ENCODE measurements at regions not wholly inside any gene's neighbourhood (a gene's known extent, or its start where the extent isn't known, plus 50 kb on each side); places are given as distances from the start of the nearest gene placed in this dataset.

- no peak for DNase-seq (ENCODE audit: extremely low spot score, unreplicated experiment)
- H3K36me3 Mint-ChIP-seq, result no peaks in the 10 kb centered on the region
- H3K4me1 Mint-ChIP-seq (ENCODE audit: unreplicated experiment), result peaks cover 5% of the 10 kb centered on the region
- H3K9me3 Mint-ChIP-seq, result no peaks in the 10 kb centered on the region
- TF ChIP-seq CTCF (conservative IDR thresholded peaks at IDR 0.05), result no peak
- H3K4me3 Mint-ChIP-seq, result no peak overlapping the region
- H3K27me3 Mint-ChIP-seq, result no peaks in the 10 kb centered on the region
- no peak overlapping the region for H3K27ac Mint-ChIP-seq
Observed at GRCh38 chr13:53214433-53214832, 185.8 kb downstream of the OLFM4 start.

- no peak overlapping the region for H3K27ac Mint-ChIP-seq
- no peaks in the 10 kb centered on the region for H3K9me3 Mint-ChIP-seq
- H3K4me3 Mint-ChIP-seq, result no peak overlapping the region
- no peak for TF ChIP-seq CTCF (conservative IDR thresholded peaks at IDR 0.05)
- no peaks in the 10 kb centered on the region for H3K36me3 Mint-ChIP-seq
- peaks cover 5% of the 10 kb centered on the region for H3K4me1 Mint-ChIP-seq (ENCODE audit: unreplicated experiment)
- H3K27me3 Mint-ChIP-seq, result no peaks in the 10 kb centered on the region
- DNase-seq (ENCODE audit: extremely low spot score, unreplicated experiment), result no peak
Observed at GRCh38 chr13:53215563-53215962, 186.9 kb downstream of the OLFM4 start.

- Mint-ChIP-seq H3K27ac (no peak overlapping the region), H3K36me3 (no peaks in the 10 kb centered on the region), H3K9me3 (no peaks in the 10 kb centered on the region), H3K4me1 (ENCODE audit: unreplicated experiment) (peaks cover 5% of the 10 kb centered on the region), H3K27me3 (no peaks in the 10 kb centered on the region), H3K4me3 (no peak overlapping the region)
- no peak for TF ChIP-seq CTCF (conservative IDR thresholded peaks at IDR 0.05)
- no peak for DNase-seq (ENCODE audit: extremely low spot score, unreplicated experiment)
Observed at GRCh38 chr13:53216773-53217172, 188.2 kb downstream of the OLFM4 start.

- no peak overlapping the region for H3K27ac Mint-ChIP-seq
Observed at GRCh38 chr13:53217194-53217593, 188.6 kb downstream of the OLFM4 start.

GRCh38 chr13:53220038-53220437 lies 191.4 kb downstream of the OLFM4 start:
- H3K4me1 Mint-ChIP-seq (ENCODE audit: unreplicated experiment), result no peaks in the 10 kb centered on the region
- no peaks in the 10 kb centered on the region for H3K9me3 Mint-ChIP-seq
- no peak overlapping the region for H3K4me3 Mint-ChIP-seq
- H3K27me3 Mint-ChIP-seq, result no peaks in the 10 kb centered on the region
- no peaks in the 10 kb centered on the region for H3K36me3 Mint-ChIP-seq
- DNase-seq (ENCODE audit: extremely low spot score, unreplicated experiment), result no peak
- no peak overlapping the region for H3K27ac Mint-ChIP-seq
- TF ChIP-seq CTCF (conservative IDR thresholded peaks at IDR 0.05), result no peak

More at GRCh38 chr13:53217194-53217593, 188.6 kb downstream of the OLFM4 start:
- no peaks in the 10 kb centered on the region for H3K27me3 Mint-ChIP-seq
- no peaks in the 10 kb centered on the region for H3K9me3 Mint-ChIP-seq
- H3K4me3 Mint-ChIP-seq, result no peak overlapping the region
- TF ChIP-seq CTCF (conservative IDR thresholded peaks at IDR 0.05), result no peak
- H3K4me1 Mint-ChIP-seq (ENCODE audit: unreplicated experiment), result peaks cover 5% of the 10 kb centered on the region
- H3K36me3 Mint-ChIP-seq, result no peaks in the 10 kb centered on the region
- no peak for DNase-seq (ENCODE audit: extremely low spot score, unreplicated experiment)

GRCh38 chr13:53237696-53238095 lies 209.1 kb downstream of the OLFM4 start:
- TF ChIP-seq CTCF (conservative IDR thresholded peaks at IDR 0.05), result no peak
- Mint-ChIP-seq H3K4me1 (ENCODE audit: unreplicated experiment) (peaks cover 38% of the 10 kb centered on the region), H3K4me3 (no peak overlapping the region), H3K27ac (no peak overlapping the region), H3K9me3 (no peaks in the 10 kb centered on the region), H3K36me3 (no peaks in the 10 kb centered on the region), H3K27me3 (peaks cover 13% of the 10 kb centered on the region)
- no peak for DNase-seq (ENCODE audit: extremely low spot score, unreplicated experiment)
